ENCODE measurements at regions not wholly inside any gene's neighbourhood (a gene's known extent, or its start where the extent isn't known, plus 50 kb on each side); places are given as distances from the start of the nearest gene placed in this dataset.

DNA sequence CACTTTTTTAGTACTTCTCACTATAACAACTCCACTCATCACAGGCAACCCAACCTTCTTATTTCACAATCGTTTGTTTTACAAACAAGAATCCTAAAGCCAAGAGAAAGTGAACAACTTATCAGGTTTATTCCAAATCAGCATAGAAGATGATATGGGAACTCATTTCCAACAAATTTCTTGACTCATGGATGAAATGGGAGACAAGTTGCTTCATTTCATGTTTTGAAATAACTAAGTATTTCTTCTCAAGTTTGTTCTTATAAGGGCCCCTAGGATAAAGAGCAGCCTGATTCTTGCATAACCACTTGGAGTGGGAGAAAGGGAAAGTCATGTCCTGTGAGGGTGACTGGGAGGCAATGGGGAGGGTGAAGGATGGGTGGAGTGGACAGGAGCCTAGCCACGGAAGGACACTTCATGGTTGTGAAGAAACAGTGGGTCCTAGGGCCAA, 168.3 kb downstream of the DUSP6 start:
- no peaks in the 10 kb centered on the region for H3K79me2 ChIP-seq (ENCODE audit: insufficient read depth, low read length)
- WGBS (ENCODE audit: insufficient coverage), result no CpG with 5 or more reads among the region's 2 CpGs
- peak overlapping the region; percentile 34 for H2AFZ ChIP-seq (ENCODE audit: insufficient read depth, low read depth, low read length, poor library complexity, severe bottlenecking)
- H3K9me3 ChIP-seq (replicated peaks in 1 of 2; ENCODE audit: control insufficient read depth in 1 of 2, insufficient read depth in 1 of 2, low read length in 2 of 2), result peaks cover 0 to 8% of the 10 kb centered on the region in 2 donors
- no peak overlapping the region for H3K4me2 ChIP-seq (replicated peaks; ENCODE audit: extremely low read depth, low read length, poor library complexity, severe bottlenecking)
- no peak overlapping the region for H3K4me3 ChIP-seq (replicated peaks in 1 of 3; ENCODE audit: low read depth in 2 of 3, low read length in 3 of 3)
- peak overlapping the region; percentile 46 to 68 for H3K27ac ChIP-seq (ENCODE audit: low read depth in 1 of 2, low read length in 2 of 2)
- intact Hi-C loops (cut with micrococcal nuclease), result no loop called here
- no peaks in the 10 kb centered on the region for H3K36me3 ChIP-seq (replicated peaks in 1 of 2; ENCODE audit: control insufficient read depth in 1 of 2, insufficient read depth in 2 of 2, low read length in 2 of 2)
- no peaks in the 10 kb centered on the region for H3K27me3 Mint-ChIP-seq (ENCODE audit: low read depth in 3 of 3)
- peaks cover 56 to 63% of the 10 kb centered on the region in 2 donors for H3K4me1 ChIP-seq (ENCODE audit: control insufficient read depth in 1 of 2, insufficient read depth in 2 of 2, low read length in 2 of 2)
- no peaks in the 10 kb centered on the region for H3K27me3 ChIP-seq (ENCODE audit: control insufficient read depth in 2 of 2, insufficient read depth in 2 of 2, low read length in 2 of 2)
- H4K20me1 ChIP-seq (ENCODE audit: insufficient read depth, low read length), result no peaks in the 10 kb centered on the region
- peak; percentile 64 to 82 (median 77) for DNase-seq
- peaks cover 4 to 17% (median 8%) of the 10 kb centered on the region in 7 donors for H3K9me3 Mint-ChIP-seq
- peaks cover 3 to 7% of the 10 kb centered on the region in 2 donors for H3K36me3 Mint-ChIP-seq
- peak overlapping the region in 1 of 2 donors; percentile 18 for H3K4me3 Mint-ChIP-seq
- H3K27ac Mint-ChIP-seq, result peak overlapping the region; percentile 65 to 94 (median 87)
- H3K4me1 Mint-ChIP-seq, result peaks cover 52% of the 10 kb centered on the region
- no peak overlapping the region for H3K9ac ChIP-seq (ENCODE audit: insufficient read depth, low read length, poor library complexity, severe bottlenecking)
- TF ChIP-seq, protein P1, sequence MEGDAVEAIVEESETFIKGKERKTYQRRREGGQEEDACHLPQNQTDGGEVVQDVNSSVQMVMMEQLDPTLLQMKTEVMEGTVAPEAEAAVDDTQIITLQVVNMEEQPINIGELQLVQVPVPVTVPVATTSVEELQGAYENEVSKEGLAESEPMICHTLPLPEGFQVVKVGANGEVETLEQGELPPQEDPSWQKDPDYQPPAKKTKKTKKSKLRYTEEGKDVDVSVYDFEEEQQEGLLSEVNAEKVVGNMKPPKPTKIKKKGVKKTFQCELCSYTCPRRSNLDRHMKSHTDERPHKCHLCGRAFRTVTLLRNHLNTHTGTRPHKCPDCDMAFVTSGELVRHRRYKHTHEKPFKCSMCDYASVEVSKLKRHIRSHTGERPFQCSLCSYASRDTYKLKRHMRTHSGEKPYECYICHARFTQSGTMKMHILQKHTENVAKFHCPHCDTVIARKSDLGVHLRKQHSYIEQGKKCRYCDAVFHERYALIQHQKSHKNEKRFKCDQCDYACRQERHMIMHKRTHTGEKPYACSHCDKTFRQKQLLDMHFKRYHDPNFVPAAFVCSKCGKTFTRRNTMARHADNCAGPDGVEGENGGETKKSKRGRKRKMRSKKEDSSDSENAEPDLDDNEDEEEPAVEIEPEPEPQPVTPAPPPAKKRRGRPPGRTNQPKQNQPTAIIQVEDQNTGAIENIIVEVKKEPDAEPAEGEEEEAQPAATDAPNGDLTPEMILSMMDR (IDR thresholded peaks at IDR 0.05), result no peak

DNA sequence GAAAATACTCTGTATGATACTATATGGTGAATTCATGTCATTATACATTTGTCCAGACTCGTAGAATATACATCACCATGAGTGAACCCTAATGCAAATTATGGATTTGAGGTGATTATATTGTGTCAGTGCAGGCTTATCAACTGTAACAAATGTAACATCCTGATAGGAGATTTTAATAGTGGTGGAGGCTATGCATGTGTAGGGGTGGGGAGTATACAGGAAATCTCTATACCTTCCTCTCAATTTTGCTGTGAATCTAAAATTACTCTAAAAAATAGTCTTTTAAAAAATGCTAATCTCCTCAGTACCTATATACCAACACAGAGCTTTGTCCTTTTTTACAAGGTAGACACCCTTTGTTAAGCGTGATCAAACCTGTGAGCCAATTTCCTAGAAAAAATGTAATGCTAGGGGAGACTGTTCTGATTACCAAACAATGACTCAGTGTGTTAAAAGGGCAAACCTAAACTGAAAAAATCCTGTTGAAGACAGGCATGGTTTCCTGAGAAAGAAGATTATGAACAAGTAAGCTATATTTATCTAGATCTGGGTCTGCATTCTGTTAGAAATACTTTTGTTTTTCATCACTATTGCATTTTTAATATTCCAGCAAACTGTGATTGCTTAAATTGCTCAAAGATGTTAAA, 170.9 kb downstream of the DUSP6 start:
- DNase-seq, result peak; percentile 38 to 75 (median 61)
- intact Hi-C loops (cut with micrococcal nuclease), result no loop called here
- Histone ChIP-seq H3K27me3 (ENCODE audit: control insufficient read depth in 2 of 2, insufficient read depth in 2 of 2, low read length in 2 of 2) (no peaks in the 10 kb centered on the region), H3K79me2 (ENCODE audit: insufficient read depth, low read length) (no peaks in the 10 kb centered on the region), H3K4me2 (replicated peaks; ENCODE audit: extremely low read depth, low read length, poor library complexity, severe bottlenecking) (peak overlapping the region; percentile 2), H3K4me3 (replicated peaks in 1 of 3; ENCODE audit: low read depth in 2 of 3, low read length in 3 of 3) (no peak overlapping the region), H3K9me3 (replicated peaks in 1 of 2; ENCODE audit: control insufficient read depth in 1 of 2, insufficient read depth in 1 of 2, low read length in 2 of 2) (no peaks in the 10 kb centered on the region), H3K4me1 (ENCODE audit: control insufficient read depth in 1 of 2, insufficient read depth in 2 of 2, low read length in 2 of 2) (peaks cover 69 to 79% of the 10 kb centered on the region in 2 donors), H2AFZ (ENCODE audit: insufficient read depth, low read depth, low read length, poor library complexity, severe bottlenecking) (no peak overlapping the region), H3K27ac (ENCODE audit: low read depth in 1 of 2, low read length in 2 of 2) (peak overlapping the region in 1 of 2 donors; percentile 72), H3K36me3 (replicated peaks in 1 of 2; ENCODE audit: control insufficient read depth in 1 of 2, insufficient read depth in 2 of 2, low read length in 2 of 2) (no peaks in the 10 kb centered on the region), H4K20me1 (ENCODE audit: insufficient read depth, low read length) (no peaks in the 10 kb centered on the region), H3K9ac (ENCODE audit: insufficient read depth, low read length, poor library complexity, severe bottlenecking) (no peak overlapping the region)
- WGBS (ENCODE audit: insufficient coverage), result no CpG with 5 or more reads among the region's 2 CpGs
- H3K27me3 Mint-ChIP-seq (ENCODE audit: low read depth in 3 of 3), result no peaks in the 10 kb centered on the region
- peaks cover 3% of the 10 kb centered on the region in 2 donors for H3K36me3 Mint-ChIP-seq
- H3K4me1 Mint-ChIP-seq, result peaks cover 62% of the 10 kb centered on the region
- no peak overlapping the region for H3K4me3 Mint-ChIP-seq
- no peaks in the 10 kb centered on the region for H3K9me3 Mint-ChIP-seq
- peak overlapping the region; percentile 66 to 92 (median 76) for H3K27ac Mint-ChIP-seq
- TF ChIP-seq, protein P1 (IDR thresholded peaks at IDR 0.05), result no peak

Measured in CD14-positive monocyte (primary cell).